ENCODE measurements at regions not wholly inside any gene's neighbourhood (a gene's known extent, or its start where the extent isn't known, plus 50 kb on each side); places are given as distances from the start of the nearest gene placed in this dataset.

DNA sequence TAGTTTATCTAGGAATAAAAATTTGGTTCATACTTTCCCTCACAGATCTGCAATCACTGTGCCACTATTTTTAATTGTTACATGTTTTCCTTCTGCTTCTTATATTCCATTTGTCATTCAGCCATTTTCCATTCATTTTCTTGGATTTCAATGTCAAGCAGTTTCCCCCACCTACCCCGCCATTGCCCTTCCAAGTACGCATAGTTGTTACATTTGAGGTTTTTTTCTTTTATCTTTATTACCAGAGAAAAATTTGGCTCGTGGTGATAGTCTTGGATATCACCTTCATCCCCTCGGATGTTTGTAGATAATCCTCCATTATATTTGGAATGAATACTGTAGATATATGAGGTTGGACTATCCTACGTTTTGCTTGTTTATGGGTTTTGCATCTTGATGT lies 159.7 kb downstream of the CRPPA start (continued):
- TF ChIP-seq, protein P1, sequence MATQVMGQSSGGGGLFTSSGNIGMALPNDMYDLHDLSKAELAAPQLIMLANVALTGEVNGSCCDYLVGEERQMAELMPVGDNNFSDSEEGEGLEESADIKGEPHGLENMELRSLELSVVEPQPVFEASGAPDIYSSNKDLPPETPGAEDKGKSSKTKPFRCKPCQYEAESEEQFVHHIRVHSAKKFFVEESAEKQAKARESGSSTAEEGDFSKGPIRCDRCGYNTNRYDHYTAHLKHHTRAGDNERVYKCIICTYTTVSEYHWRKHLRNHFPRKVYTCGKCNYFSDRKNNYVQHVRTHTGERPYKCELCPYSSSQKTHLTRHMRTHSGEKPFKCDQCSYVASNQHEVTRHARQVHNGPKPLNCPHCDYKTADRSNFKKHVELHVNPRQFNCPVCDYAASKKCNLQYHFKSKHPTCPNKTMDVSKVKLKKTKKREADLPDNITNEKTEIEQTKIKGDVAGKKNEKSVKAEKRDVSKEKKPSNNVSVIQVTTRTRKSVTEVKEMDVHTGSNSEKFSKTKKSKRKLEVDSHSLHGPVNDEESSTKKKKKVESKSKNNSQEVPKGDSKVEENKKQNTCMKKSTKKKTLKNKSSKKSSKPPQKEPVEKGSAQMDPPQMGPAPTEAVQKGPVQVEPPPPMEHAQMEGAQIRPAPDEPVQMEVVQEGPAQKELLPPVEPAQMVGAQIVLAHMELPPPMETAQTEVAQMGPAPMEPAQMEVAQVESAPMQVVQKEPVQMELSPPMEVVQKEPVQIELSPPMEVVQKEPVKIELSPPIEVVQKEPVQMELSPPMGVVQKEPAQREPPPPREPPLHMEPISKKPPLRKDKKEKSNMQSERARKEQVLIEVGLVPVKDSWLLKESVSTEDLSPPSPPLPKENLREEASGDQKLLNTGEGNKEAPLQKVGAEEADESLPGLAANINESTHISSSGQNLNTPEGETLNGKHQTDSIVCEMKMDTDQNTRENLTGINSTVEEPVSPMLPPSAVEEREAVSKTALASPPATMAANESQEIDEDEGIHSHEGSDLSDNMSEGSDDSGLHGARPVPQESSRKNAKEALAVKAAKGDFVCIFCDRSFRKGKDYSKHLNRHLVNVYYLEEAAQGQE (IDR thresholded peaks at IDR 0.05) = no peak
- TF ChIP-seq NR2F2 (IDR thresholded peaks at IDR 0.05) (no peak), RAD21 (IDR thresholded peaks at IDR 0.05) (no peak), GABPA (IDR thresholded peaks at IDR 0.05 in 1 of 2, conservative IDR thresholded peaks at IDR 0.05 in 1 of 2) (no peak), FOXA2 (IDR thresholded peaks at IDR 0.05) (no peak), HNF4A (conservative IDR thresholded peaks at IDR 0.05) (no peak), JUND (IDR thresholded peaks at IDR 0.05) (no peak), SP1 (IDR thresholded peaks at IDR 0.05) (no peak), RXRA (IDR thresholded peaks at IDR 0.05) (no peak)
- TF ChIP-seq, protein P2, sequence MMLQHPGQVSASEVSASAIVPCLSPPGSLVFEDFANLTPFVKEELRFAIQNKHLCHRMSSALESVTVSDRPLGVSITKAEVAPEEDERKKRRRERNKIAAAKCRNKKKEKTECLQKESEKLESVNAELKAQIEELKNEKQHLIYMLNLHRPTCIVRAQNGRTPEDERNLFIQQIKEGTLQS (IDR thresholded peaks at IDR 0.05) = no peak

DNA sequence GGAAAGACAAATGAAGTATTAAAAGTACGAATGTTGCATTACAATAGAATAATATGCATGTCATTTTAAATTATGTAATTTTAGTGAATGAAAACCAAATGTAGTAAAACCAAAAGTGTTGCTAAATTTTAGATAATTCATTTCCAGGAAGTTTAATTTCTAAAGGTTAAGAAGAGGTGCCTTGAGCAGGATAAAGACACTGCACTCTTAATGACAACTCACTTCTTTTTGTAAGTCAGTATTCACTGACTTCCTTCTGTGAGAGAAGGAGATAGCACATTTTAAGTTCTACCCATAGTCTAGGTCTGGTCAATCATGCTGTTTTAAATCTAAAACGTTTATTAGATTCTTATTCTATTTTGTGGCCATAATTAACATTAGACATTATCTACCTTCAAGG lies 160.2 kb downstream of the CRPPA start:
- DNase-seq (ENCODE audit: low spot score) = no peak
- H3K4me1 ChIP-seq (ENCODE audit: control insufficient read depth in 4 of 4, insufficient read depth in 4 of 4, low read length in 3 of 4) = peaks cover 6 to 16% (median 12%) of the 10 kb centered on the region in 4 donors
- TF ChIP-seq, protein P3, sequence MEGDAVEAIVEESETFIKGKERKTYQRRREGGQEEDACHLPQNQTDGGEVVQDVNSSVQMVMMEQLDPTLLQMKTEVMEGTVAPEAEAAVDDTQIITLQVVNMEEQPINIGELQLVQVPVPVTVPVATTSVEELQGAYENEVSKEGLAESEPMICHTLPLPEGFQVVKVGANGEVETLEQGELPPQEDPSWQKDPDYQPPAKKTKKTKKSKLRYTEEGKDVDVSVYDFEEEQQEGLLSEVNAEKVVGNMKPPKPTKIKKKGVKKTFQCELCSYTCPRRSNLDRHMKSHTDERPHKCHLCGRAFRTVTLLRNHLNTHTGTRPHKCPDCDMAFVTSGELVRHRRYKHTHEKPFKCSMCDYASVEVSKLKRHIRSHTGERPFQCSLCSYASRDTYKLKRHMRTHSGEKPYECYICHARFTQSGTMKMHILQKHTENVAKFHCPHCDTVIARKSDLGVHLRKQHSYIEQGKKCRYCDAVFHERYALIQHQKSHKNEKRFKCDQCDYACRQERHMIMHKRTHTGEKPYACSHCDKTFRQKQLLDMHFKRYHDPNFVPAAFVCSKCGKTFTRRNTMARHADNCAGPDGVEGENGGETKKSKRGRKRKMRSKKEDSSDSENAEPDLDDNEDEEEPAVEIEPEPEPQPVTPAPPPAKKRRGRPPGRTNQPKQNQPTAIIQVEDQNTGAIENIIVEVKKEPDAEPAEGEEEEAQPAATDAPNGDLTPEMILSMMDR (IDR thresholded peaks at IDR 0.05; ENCODE audit: low read depth, low read length, missing input control) = no peak
- TF ChIP-seq, protein P2 (IDR thresholded peaks at IDR 0.05) = no peak
- TF ChIP-seq YY1 (IDR thresholded peaks at IDR 0.05) (no peak), HNF4A (conservative IDR thresholded peaks at IDR 0.05) (no peak), EGR1 (IDR thresholded peaks at IDR 0.05; ENCODE audit: low read depth in 2 of 2) (no peak), SP1 (IDR thresholded peaks at IDR 0.05) (no peak), FOXA2 (IDR thresholded peaks at IDR 0.05) (no peak), RAD21 (IDR thresholded peaks at IDR 0.05) (no peak), RXRA (IDR thresholded peaks at IDR 0.05) (no peak), HNF4G (IDR thresholded peaks at IDR 0.05) (no peak), TAF1 (conservative IDR thresholded peaks at IDR 0.05) (no peak), GABPA (IDR thresholded peaks at IDR 0.05 in 1 of 2, conservative IDR thresholded peaks at IDR 0.05 in 1 of 2) (no peak), JUND (IDR thresholded peaks at IDR 0.05) (no peak), NR2F2 (IDR thresholded peaks at IDR 0.05) (no peak)
- TF ChIP-seq, protein P1 (IDR thresholded peaks at IDR 0.05) = no peak
- TF ChIP-seq, protein P4, sequence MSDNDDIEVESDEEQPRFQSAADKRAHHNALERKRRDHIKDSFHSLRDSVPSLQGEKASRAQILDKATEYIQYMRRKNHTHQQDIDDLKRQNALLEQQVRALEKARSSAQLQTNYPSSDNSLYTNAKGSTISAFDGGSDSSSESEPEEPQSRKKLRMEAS (IDR thresholded peaks at IDR 0.05) = no peak
- TF ChIP-seq, protein P5, sequence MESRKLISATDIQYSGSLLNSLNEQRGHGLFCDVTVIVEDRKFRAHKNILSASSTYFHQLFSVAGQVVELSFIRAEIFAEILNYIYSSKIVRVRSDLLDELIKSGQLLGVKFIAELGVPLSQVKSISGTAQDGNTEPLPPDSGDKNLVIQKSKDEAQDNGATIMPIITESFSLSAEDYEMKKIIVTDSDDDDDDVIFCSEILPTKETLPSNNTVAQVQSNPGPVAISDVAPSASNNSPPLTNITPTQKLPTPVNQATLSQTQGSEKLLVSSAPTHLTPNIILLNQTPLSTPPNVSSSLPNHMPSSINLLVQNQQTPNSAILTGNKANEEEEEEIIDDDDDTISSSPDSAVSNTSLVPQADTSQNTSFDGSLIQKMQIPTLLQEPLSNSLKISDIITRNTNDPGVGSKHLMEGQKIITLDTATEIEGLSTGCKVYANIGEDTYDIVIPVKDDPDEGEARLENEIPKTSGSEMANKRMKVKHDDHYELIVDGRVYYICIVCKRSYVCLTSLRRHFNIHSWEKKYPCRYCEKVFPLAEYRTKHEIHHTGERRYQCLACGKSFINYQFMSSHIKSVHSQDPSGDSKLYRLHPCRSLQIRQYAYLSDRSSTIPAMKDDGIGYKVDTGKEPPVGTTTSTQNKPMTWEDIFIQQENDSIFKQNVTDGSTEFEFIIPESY (IDR thresholded peaks at IDR 0.05) = no peak
- WGBS = 67% methylated on average over 2 of the region's 2 CpGs
- no peaks in the 10 kb centered on the region for H3K27me3 ChIP-seq (ENCODE audit: control insufficient read depth in 4 of 4, insufficient read depth in 4 of 4, low read length in 3 of 4)
- no peak overlapping the region for H3K9ac ChIP-seq (ENCODE audit: low read depth in 1 of 2, low read length in 2 of 2)
- no peak overlapping the region for H3K27ac ChIP-seq (ENCODE audit: low read depth in 1 of 2, low read length in 2 of 2)
- no peaks in the 10 kb centered on the region for H3K36me3 ChIP-seq (ENCODE audit: control insufficient read depth in 4 of 4, insufficient read depth in 3 of 4, low read depth in 1 of 4, low read length in 3 of 4)
- H3K9me3 ChIP-seq (ENCODE audit: control insufficient read depth in 4 of 4, low read length in 3 of 4) = no peaks in the 10 kb centered on the region
- H3K4me3 ChIP-seq (ENCODE audit: low read depth in 1 of 3, low read length in 3 of 3) = no peak overlapping the region

Data from liver (tissue), 8 donors.